ENCODE measurements at regions not wholly inside any gene's neighbourhood (a gene's known extent, or its start where the extent isn't known, plus 50 kb on each side); places are given as distances from the start of the nearest gene placed in this dataset.

- H3K9me3 ChIP-seq, result no peaks in the 10 kb centered on the region
- H3K27me3 ChIP-seq, result no peaks in the 10 kb centered on the region
- H3K36me3 ChIP-seq, result no peaks in the 10 kb centered on the region
- 39 to 80% (median 51%) methylated on average over 2 of the region's 2 CpGs for WGBS, 4 donors
- intact Hi-C loops (cut with DNase I), result no loop called here
- H3K4me3 ChIP-seq, result no peak overlapping the region
- TF ChIP-seq CTCF (IDR thresholded peaks at IDR 0.05), result no peak
- TF ChIP-seq POLR2A (IDR thresholded peaks at IDR 0.05), result no peak
- DNase-seq (no peak), ATAC-seq (no peak)
- no peak overlapping the region for H3K27ac ChIP-seq
- peaks cover 0 to 3% (median 0%) of the 10 kb centered on the region in 12 donors for H3K4me1 ChIP-seq
Observed at GRCh38 chr2:18368008-18368407, 192.4 kb downstream of the RDH14 start.

GRCh38 chr2:18365342-18365741, 195.1 kb downstream of the RDH14 start:
- Histone ChIP-seq H3K27me3 (no peaks in the 10 kb centered on the region), H3K4me3 (no peak overlapping the region), H3K36me3 (no peaks in the 10 kb centered on the region), H3K4me1 (no peaks in the 10 kb centered on the region), H3K27ac (no peak overlapping the region), H3K9me3 (no peaks in the 10 kb centered on the region)
- ATAC-seq (no peak), DNase-seq (no peak)
- WGBS, 4 donors, result 71 to 77% (median 73%) methylated on average over 2 of the region's 2 CpGs
- intact Hi-C loops (cut with DNase I), result no loop called here
- TF ChIP-seq CTCF (IDR thresholded peaks at IDR 0.05) (no peak), POLR2A (IDR thresholded peaks at IDR 0.05) (no peak)

GRCh38 chr2:18363348-18363747, 197.1 kb downstream of the RDH14 start:
- Histone ChIP-seq H3K4me1 (no peaks in the 10 kb centered on the region), H3K9me3 (no peaks in the 10 kb centered on the region), H3K27ac (no peak overlapping the region), H3K27me3 (no peaks in the 10 kb centered on the region), H3K4me3 (no peak overlapping the region), H3K36me3 (no peaks in the 10 kb centered on the region)
- WGBS, 4 donors, result 56 to 76% (median 65%) methylated on average over 3 of the region's 3 CpGs
- DNase-seq, result no peak
- TF ChIP-seq POLR2A (IDR thresholded peaks at IDR 0.05), result no peak
- TF ChIP-seq CTCF (IDR thresholded peaks at IDR 0.05), result no peak
- intact Hi-C loops (cut with DNase I), result no loop called here
- no peak for ATAC-seq

GRCh38 chr2:18362696-18363095, 197.8 kb downstream of the RDH14 start:
- TF ChIP-seq CTCF (IDR thresholded peaks at IDR 0.05) (no peak), POLR2A (IDR thresholded peaks at IDR 0.05) (no peak)
- no peak overlapping the region for H3K4me3 ChIP-seq
- H3K9me3 ChIP-seq, result no peaks in the 10 kb centered on the region
- intact Hi-C loops (cut with DNase I), result no loop called here
- H3K27me3 ChIP-seq, result no peaks in the 10 kb centered on the region
- DNase-seq (no peak), ATAC-seq (no peak)
- no peaks in the 10 kb centered on the region for H3K36me3 ChIP-seq
- WGBS, 4 donors, result 83 to 95% (median 87%) methylated on average over 1 of the region's 1 CpG
- no peaks in the 10 kb centered on the region for H3K4me1 ChIP-seq
- H3K27ac ChIP-seq, result no peak overlapping the region
